Renal cortex interstitium (tissue), 11 donors: ENCODE measurements at regions not wholly inside any gene's neighbourhood (a gene's known extent, or its start where the extent isn't known, plus 50 kb on each side); places are given as distances from the start of the nearest gene placed in this dataset.
"Not testable (repeated sequence)": the region's sequence is repeated elsewhere in the genome, so short reads cannot be mapped to it uniquely, and the experiment has no call there.

Experiments used
- DNase-seq, 11 donors: peaks; one replicate each; pipeline ENCODE4 v3.0.0-alpha.2; 2013; ENCODE audit warnings: low read depth in 9 of 11, low spot score in 4 of 11; ENCODE audit errors: extremely low read depth in 1 of 11

GRCh38 chr1:46878173-46878782, 63.0 kb downstream of the CYP4A11 start:
- DNase-seq, result peak in 7 of 11 donors; percentile 2 to 13 (median 8)

DNA sequence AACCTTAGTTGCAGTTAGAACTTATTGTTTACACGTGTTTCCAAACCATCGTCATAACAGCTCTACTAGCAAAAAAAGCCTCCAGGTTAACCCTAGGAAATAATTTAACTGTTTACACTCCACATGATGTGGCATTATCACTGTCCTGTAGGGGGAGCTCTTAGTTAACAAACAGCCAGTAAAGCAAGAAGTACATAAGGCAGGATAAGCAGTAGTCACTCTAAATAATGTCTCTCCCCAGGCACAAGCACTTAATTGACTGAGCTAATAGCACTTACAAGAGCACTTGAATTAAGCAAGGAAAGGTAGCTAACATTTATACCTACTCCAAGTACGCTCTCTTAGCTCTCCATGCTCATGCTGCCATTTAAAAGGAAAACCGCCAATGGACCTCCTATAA, 65.2 kb downstream of the CYP4A11 start:
- not testable (repeated sequence) for DNase-seq
